BJ (cell line): ENCODE measurements at regions not wholly inside any gene's neighbourhood (a gene's known extent, or its start where the extent isn't known, plus 50 kb on each side); places are given as distances from the start of the nearest gene placed in this dataset.

Source experiments
- CTCF ChIA-PET: fragments of 350-600 bp; formaldehyde crosslinking; extraction: SDS; loops from one replicate; lab custom pipeline; 2021; ENCODE audit warnings: antibody characterized with exemption, inconsistent platforms; lab: Yijun Ruan, JAX
- POLR2A ChIA-PET: fragments of 300-600 bp; sonication (Branson Sonifier 250); formaldehyde crosslinking; extraction: SDS; loops from one replicate; lab custom pipeline; 2021; ENCODE audit warnings: antibody characterized with exemption; lab: Charles Lee
- DNase-seq: peaks from one replicate; pipeline ENCODE4 v3.0.0-alpha.2; 2011; ENCODE audit warnings: low read depth
- H3K27me3 ChIP-seq: 2 replicates; pipeline ENCODE4 v1.6.0; 2011; ENCODE audit warnings: low read length; ENCODE audit not compliant: control insufficient read depth, insufficient read depth
- H3K36me3 ChIP-seq: 2 replicates; pipeline ENCODE4 v1.5.1; 2011; ENCODE audit warnings: low read length; ENCODE audit not compliant: control insufficient read depth, insufficient read depth
- H3K4me3 ChIP-seq: 2 replicates; pipeline ENCODE4 v1.5.1; 2011; ENCODE audit warnings: low read depth, mild to moderate bottlenecking, control low read depth, low read length
- TF ChIP-seq, protein P1 (sequence below): IDR thresholded peaks from 2 replicates; pipeline ENCODE4 v1.5.1; 2011; ENCODE audit warnings: low read depth, mild to moderate bottlenecking, control low read depth, inconsistent platforms, low read length, moderate library complexity; ENCODE audit not compliant: insufficient read depth

- TF ChIP-seq, protein P1, sequence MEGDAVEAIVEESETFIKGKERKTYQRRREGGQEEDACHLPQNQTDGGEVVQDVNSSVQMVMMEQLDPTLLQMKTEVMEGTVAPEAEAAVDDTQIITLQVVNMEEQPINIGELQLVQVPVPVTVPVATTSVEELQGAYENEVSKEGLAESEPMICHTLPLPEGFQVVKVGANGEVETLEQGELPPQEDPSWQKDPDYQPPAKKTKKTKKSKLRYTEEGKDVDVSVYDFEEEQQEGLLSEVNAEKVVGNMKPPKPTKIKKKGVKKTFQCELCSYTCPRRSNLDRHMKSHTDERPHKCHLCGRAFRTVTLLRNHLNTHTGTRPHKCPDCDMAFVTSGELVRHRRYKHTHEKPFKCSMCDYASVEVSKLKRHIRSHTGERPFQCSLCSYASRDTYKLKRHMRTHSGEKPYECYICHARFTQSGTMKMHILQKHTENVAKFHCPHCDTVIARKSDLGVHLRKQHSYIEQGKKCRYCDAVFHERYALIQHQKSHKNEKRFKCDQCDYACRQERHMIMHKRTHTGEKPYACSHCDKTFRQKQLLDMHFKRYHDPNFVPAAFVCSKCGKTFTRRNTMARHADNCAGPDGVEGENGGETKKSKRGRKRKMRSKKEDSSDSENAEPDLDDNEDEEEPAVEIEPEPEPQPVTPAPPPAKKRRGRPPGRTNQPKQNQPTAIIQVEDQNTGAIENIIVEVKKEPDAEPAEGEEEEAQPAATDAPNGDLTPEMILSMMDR = no peak
- no peaks in the 10 kb centered on the region for H3K36me3 ChIP-seq
- CTCF ChIA-PET = no interaction called here
- no peaks in the 10 kb centered on the region for H3K27me3 ChIP-seq
- H3K4me3 ChIP-seq = no peak overlapping the region
- DNase-seq = no peak
- POLR2A ChIA-PET = no interaction called here
Measured at GRCh38 chr4:108280072-108280471, 111.3 kb upstream of the LEF1 start.

- no peak overlapping the region for H3K4me3 ChIP-seq
- TF ChIP-seq, protein P1 = no peak
- POLR2A ChIA-PET = no interaction called here
- H3K36me3 ChIP-seq = no peaks in the 10 kb centered on the region
- CTCF ChIA-PET = no interaction called here
- DNase-seq = no peak
- no peaks in the 10 kb centered on the region for H3K27me3 ChIP-seq
Measured at GRCh38 chr4:108276690-108277089, 108.0 kb upstream of the LEF1 start.

DNA sequence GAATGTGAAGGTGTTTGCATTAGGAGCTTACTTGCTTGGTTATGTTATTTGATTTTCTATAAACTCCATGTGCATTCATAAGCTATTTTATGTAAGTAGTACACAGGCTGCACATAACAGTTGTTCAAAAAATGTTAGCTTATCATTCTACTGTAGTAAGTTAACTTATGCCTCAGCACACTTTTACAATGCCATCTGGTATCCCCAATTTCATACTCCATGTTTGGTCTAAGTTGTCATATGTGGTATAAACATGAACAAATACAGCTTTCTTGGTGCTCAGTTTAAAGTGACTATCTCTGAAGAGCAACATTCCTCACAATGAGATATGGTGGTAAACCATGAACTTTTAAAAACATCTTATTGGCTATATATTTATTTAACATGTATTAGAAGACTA is 104.3 kb upstream of the LEF1 start:
- ChIA-PET POLR2A (no interaction called here), CTCF (interaction anchor here (0.5 to 0.9 kb wide), 2 partner anchors 41 to 1190 kb away, joined by 3 read pairs; no protein-coding TSS in a partner anchor)
- Histone ChIP-seq H3K27me3 (no peaks in the 10 kb centered on the region), H3K4me3 (no peak overlapping the region), H3K36me3 (no peaks in the 10 kb centered on the region)
- TF ChIP-seq, protein P1 = no peak
- DNase-seq = no peak

GRCh38 chr4:108272561-108272960 is 103.8 kb upstream of the LEF1 start:
- H3K36me3 ChIP-seq = no peaks in the 10 kb centered on the region
- TF ChIP-seq, protein P1 = no peak
- DNase-seq = no peak
- ChIA-PET CTCF (interaction anchor here (0.5 to 0.9 kb wide), 2 partner anchors 41 to 1190 kb away, joined by 3 read pairs; no protein-coding TSS in a partner anchor), POLR2A (no interaction called here)
- H3K27me3 ChIP-seq = no peaks in the 10 kb centered on the region
- no peak overlapping the region for H3K4me3 ChIP-seq

DNA sequence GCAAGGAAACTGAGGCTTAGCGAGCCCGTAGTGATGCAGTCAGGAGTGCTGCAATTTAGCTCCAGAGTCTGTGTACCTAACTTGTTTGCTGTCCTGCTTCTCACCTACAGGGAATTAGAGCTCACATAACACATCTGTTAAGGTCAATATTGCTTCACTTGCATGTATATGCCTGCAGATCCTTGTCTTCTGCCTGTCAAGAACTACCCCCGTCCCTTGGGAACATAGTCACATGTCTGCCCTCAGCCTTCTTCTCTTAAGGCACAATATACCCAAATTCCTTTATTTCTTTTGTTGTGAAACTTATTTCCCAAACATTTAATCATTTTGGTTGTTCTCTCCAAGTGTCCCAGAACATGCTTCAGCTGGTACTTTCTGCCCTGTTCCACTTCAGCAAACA is 103.3 kb upstream of the LEF1 start:
- Histone ChIP-seq H3K36me3 (no peaks in the 10 kb centered on the region), H3K27me3 (no peaks in the 10 kb centered on the region), H3K4me3 (no peak overlapping the region)
- ChIA-PET POLR2A (no interaction called here), CTCF (no interaction called here)
- DNase-seq = no peak
- TF ChIP-seq, protein P1 = no peak
